Heart left ventricle (tissue), 13 donors: ENCODE measurements at regions not wholly inside any gene's neighbourhood (a gene's known extent, or its start where the extent isn't known, plus 50 kb on each side); places are given as distances from the start of the nearest gene placed in this dataset.

Experiments
- CTCF ChIP-seq, 12 donors: fragments of 200-600 bp; sonication (generic) in 4 of 12; IDR thresholded peaks; one replicate each; pipeline versions ENCODE4 v1.5.0 to v1.8.0; 2018 to 2022; ENCODE audit warnings: antibody characterized with exemption in 12 of 12, mild to moderate bottlenecking in 5 of 12
- POLR2A ChIP-seq, 2 donors: fragments of 450-650 bp; IDR thresholded peaks; one replicate each; pipeline ENCODE4 v1.6.1; 2017; ENCODE audit warnings: antibody characterized with exemption in 2 of 2, mild to moderate bottlenecking in 2 of 2, moderate library complexity in 2 of 2
- donor health status: ischemic (EF 13 %, LVEDD 7.1; RV severe dilation, severe dysfunction).
- donor health status: DM: no; HTN: yes; CAD: no.
- donor health status: DM: no; HTN: no; CAD: no.
- donor health status: ischemic (EF 25% LVEDD 6.9; RV normal size, moderate dysfunction).
- donor health status: ischemic (EF 25% LVEDD 5.7; RV mildly dilated, moderate dysfunction).
- donor health status: ischemic (EF 35%, LVEDD 5.7; RV mildly dilated, moderate dysfunction).
- donor health status: nonischemic (EF 11% LVEDD 7.7; RV severe dilation, severe dysfunction).
- donor health status: DM: yes; HTN: yes; CAD: no.
- donor health status: PGD.
- donor health status: ischemic (EF 29% LVEDD 5.4; RV normal size, mild dysfunction).
- donor health status: nonischemic (EF 23%, LVEDD 6.1; RV moderate dilation, normal function).

- TF ChIP-seq CTCF (IDR thresholded peaks at IDR 0.05) = no peak
- no peak for TF ChIP-seq POLR2A (IDR thresholded peaks at IDR 0.05)
These were observed 313.6 kb downstream of the EPHA4 start for GRCh38 chr2:221258464-221258863.
